Activated naive CD8-positive, alpha-beta T cell treated with anti-CD3 and anti-CD28 coated beads, Interleukin-2, amount 50 U/mL, for 24 hours (primary cell): ENCODE measurements at regions not wholly inside any gene's neighbourhood (a gene's known extent, or its start where the extent isn't known, plus 50 kb on each side); places are given as distances from the start of the nearest gene placed in this dataset.
A peak's percentile ranks its signal among the peaks of the same experiment; 100 is the strongest.
"Not testable (repeated sequence)": the region's sequence is repeated elsewhere in the genome, so short reads cannot be mapped to it uniquely, and the experiment has no call there.

Source experiments
- ATAC-seq: fragments of 150-1000 bp; cut with Tn5 transposase; one replicate; pipeline ENCODE4 v1.10.0; 2021
- DNase-seq: peaks from one replicate; pipeline ENCODE4 v3.0.0; 2021
- H3K27ac Mint-ChIP-seq: one replicate; pipeline ENCODE4 v1.8.0; 2021; ENCODE audit warnings: mild to moderate bottlenecking, mixed read lengths
- H3K27me3 Mint-ChIP-seq: one replicate; pipeline ENCODE4 v1.8.0; 2021; ENCODE audit warnings: mixed read lengths
- H3K36me3 Mint-ChIP-seq: one replicate; pipeline ENCODE4 v1.8.0; 2021; ENCODE audit warnings: low read depth, mixed read lengths
- H3K4me1 Mint-ChIP-seq: one replicate; pipeline ENCODE4 v1.8.0; 2021; ENCODE audit warnings: mixed read lengths
- H3K4me3 Mint-ChIP-seq: one replicate; pipeline ENCODE4 v1.8.0; 2021; ENCODE audit warnings: mild to moderate bottlenecking, moderate library complexity, mixed read lengths
- H3K9me3 Mint-ChIP-seq: one replicate; pipeline ENCODE4 v1.8.0; 2021; ENCODE audit warnings: mixed read lengths

DNA sequence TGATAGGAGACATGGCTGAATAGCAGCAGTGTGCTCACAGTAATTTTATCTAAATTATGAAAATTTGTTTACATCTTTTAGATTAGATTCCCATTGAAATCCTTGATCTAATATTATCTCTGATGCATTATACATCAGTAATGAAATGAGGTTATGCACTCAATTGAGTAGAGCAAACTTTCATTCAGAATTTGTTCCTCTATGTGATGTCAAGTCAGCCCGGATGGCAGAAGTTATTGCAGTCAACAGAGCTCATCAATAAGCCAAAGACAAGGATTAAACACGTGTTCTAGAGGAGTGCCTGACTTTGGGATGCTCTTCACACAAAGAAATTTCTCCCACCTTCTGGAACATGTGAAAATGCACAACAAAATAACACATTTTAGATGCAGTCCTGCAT is 688.8 kb downstream of the TMEM121 start:
- Mint-ChIP-seq H3K27me3 (peaks cover 8% of the 10 kb centered on the region), H3K9me3 (no peaks in the 10 kb centered on the region), H3K4me3 (no peak overlapping the region), H3K36me3 (no peaks in the 10 kb centered on the region), H3K4me1 (peaks cover under 1% of the 10 kb centered on the region), H3K27ac (no peak overlapping the region)
- DNase-seq = no peak
- ATAC-seq = no peak

- Mint-ChIP-seq H3K4me3 (no peak overlapping the region), H3K9me3 (no peaks in the 10 kb centered on the region), H3K27ac (no peak overlapping the region), H3K27me3 (peaks cover 8% of the 10 kb centered on the region), H3K4me1 (no peaks in the 10 kb centered on the region), H3K36me3 (no peaks in the 10 kb centered on the region)
- DNase-seq (no peak), ATAC-seq (no peak)
These were observed 690.3 kb downstream of the TMEM121 start for GRCh38 chr14:106216679-106217078.

- Mint-ChIP-seq H3K4me3 (no peak overlapping the region), H3K27ac (no peak overlapping the region), H3K9me3 (no peaks in the 10 kb centered on the region), H3K36me3 (no peaks in the 10 kb centered on the region), H3K4me1 (peaks cover 12% of the 10 kb centered on the region), H3K27me3 (peaks cover 6% of the 10 kb centered on the region)
- ATAC-seq (no peak), DNase-seq (no peak)
These were observed 691.8 kb downstream of the TMEM121 start for GRCh38 chr14:106218174-106218573.

DNA sequence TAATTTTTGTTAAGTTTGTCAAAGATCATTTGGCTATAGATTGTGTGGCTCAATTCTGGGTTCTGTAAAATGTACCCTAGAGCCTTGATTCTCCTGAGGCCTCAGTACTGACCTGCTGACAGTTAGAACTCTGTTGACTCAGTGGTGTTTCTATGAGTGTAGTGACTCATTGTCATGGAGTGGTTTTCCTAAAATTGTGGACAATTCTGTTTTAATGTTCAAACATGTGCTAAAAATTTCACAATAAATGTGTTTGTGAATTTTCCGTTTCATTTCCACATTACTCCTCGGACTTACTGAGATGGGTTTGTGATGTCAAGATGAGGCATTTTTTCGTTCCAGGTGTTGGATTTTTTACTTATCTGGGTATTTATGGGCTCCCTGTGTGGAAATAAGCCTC is 695.9 kb downstream of the TMEM121 start:
- Mint-ChIP-seq H3K4me1 (peaks cover 41% of the 10 kb centered on the region), H3K4me3 (no peak overlapping the region), H3K27me3 (peaks cover 3% of the 10 kb centered on the region), H3K36me3 (no peaks in the 10 kb centered on the region), H3K9me3 (no peaks in the 10 kb centered on the region), H3K27ac (no peak overlapping the region)
- ATAC-seq (no peak), DNase-seq (no peak)

- peaks cover 3% of the 10 kb centered on the region for H3K27me3 Mint-ChIP-seq
- no peak for ATAC-seq
- H3K27ac Mint-ChIP-seq = no peak overlapping the region
These were observed 696.3 kb downstream of the TMEM121 start for GRCh38 chr14:106222731-106223130.

DNA sequence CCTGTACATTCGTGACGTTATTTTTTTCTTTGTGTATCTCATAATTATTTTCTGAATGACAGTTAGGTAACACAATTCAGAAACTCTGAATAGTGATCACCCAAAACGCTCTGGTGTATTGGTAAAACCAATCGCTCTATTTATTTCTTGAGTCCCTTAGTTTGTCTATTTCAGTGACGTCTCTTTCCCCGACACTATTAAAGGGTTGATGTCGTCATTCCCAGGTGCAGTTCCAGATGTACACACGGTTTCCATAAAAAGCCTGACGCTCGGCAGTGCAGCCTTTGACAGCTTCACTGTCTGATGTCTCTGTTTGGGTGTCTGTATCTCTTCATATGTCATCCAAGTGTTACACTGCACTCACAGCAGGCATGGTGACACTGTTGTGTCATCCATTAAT is 701.4 kb downstream of the TMEM121 start:
- DNase-seq = no peak
- Mint-ChIP-seq H3K9me3 (no peaks in the 10 kb centered on the region), H3K27me3 (peaks cover 2% of the 10 kb centered on the region), H3K4me1 (peaks cover 60% of the 10 kb centered on the region), H3K4me3 (no peak overlapping the region), H3K36me3 (no peaks in the 10 kb centered on the region), H3K27ac (no peak overlapping the region)
- ATAC-seq = no peak

More at GRCh38 chr14:106222731-106223130, 696.3 kb downstream of the TMEM121 start:
- H3K4me1 Mint-ChIP-seq = peaks cover 45% of the 10 kb centered on the region
- H3K4me3 Mint-ChIP-seq = no peak overlapping the region
- no peaks in the 10 kb centered on the region for H3K9me3 Mint-ChIP-seq
- DNase-seq = no peak
- no peaks in the 10 kb centered on the region for H3K36me3 Mint-ChIP-seq

GRCh38 chr14:106228541-106229158 is 702.3 kb downstream of the TMEM121 start:
- ATAC-seq (peak; percentile 91), DNase-seq (peak; percentile 20)
- Mint-ChIP-seq H3K4me3 (peak overlapping the region; percentile 39), H3K36me3 (no peaks in the 10 kb centered on the region), H3K9me3 (no peaks in the 10 kb centered on the region), H3K4me1 (peaks cover 54% of the 10 kb centered on the region), H3K27ac (peak overlapping the region; percentile 49), H3K27me3 (no peaks in the 10 kb centered on the region)

- ATAC-seq = no peak
- no peaks in the 10 kb centered on the region for H3K36me3 Mint-ChIP-seq
- peak overlapping the region; percentile 15 for H3K4me3 Mint-ChIP-seq
- no peak for DNase-seq
- no peaks in the 10 kb centered on the region for H3K27me3 Mint-ChIP-seq
- peak overlapping the region; percentile 33 for H3K27ac Mint-ChIP-seq
- H3K4me1 Mint-ChIP-seq = peaks cover 53% of the 10 kb centered on the region
- no peaks in the 10 kb centered on the region for H3K9me3 Mint-ChIP-seq
These were observed 703.7 kb downstream of the TMEM121 start for GRCh38 chr14:106230071-106230470.

- not testable (repeated sequence) for ATAC-seq, H3K4me3 Mint-ChIP-seq, H3K9me3 Mint-ChIP-seq, DNase-seq, H3K36me3 Mint-ChIP-seq, H3K27me3 Mint-ChIP-seq, H3K27ac Mint-ChIP-seq
- peaks cover 43% of the 10 kb centered on the region for H3K4me1 Mint-ChIP-seq
These were observed 706.8 kb downstream of the TMEM121 start for GRCh38 chr14:106233191-106233590.

DNA sequence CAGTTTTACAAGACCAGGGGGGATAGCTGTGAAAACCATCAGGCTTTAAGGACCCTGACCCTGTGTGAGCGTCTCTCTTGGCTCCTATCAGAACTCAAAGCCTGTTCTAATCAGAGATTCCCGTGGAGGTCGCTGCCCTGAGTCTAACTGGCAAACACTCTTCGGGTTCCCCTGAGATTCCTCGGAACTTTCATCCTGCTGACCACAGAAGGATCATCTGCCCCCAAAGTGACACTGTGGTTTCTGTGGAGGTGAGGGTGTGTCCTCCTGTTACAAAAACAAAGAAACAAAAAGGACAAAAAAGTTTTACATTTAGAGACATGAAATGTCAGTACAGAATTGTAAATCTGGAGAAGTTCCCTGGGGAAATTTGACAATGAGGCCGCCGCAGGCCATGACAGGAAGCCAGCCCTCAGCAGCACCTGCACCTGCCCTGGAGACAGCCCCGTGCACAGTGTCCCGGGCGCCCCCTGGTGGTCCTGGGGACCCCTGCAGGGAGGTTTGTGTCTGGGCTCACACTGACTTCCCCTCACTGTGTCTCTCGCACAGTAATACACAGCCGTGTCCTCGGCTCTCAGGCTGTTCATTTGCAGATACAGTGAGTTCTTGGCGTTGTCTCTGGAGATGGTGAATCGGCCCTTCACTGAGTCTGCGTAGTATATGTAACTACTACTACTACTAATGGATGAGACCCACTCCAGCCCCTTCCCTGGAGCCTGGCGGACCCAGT is 708.3 kb downstream of the TMEM121 start:
- not testable (repeated sequence) for H3K36me3 Mint-ChIP-seq, H3K27ac Mint-ChIP-seq, H3K9me3 Mint-ChIP-seq, H3K27me3 Mint-ChIP-seq, H3K4me3 Mint-ChIP-seq
- H3K4me1 Mint-ChIP-seq = peaks cover 33% of the 10 kb centered on the region
- peak; percentile 46 for ATAC-seq
- peak; percentile 36 for DNase-seq

DNA sequence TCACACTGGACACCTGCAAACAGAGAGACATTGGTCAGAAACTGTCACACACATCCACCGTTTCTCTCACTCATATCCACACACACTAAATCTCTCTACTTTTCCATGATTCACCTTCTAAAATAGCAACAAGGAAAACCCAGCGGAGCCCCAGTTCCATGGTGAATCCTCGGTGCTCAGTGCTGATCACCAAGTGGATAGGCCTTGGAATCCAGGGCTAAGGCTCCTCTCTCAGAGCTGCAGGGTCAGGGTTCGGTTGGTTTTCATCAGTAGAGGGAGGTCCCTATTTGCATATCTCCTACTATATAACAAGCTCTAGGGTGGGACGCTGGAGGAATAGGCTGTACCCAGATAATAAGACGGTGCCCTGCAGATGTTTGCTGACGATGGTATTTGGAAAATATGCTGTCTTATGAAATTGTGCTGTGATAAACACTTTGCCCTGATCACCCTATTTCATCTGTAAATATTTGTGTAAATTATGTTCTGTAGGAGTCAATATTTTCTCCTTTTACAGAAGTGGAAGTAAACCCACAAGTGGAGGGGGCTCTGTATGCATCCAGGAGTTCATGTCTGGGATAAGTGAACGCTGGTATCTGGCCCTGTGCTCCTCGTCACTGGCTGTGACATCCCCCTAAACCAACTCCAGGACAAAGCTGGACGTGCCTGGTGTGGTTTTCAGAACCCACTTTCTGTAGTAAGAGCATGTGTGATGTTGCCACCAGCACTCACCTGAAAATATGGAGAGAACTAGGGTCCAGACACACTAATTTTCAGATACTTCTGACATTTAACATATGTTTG is 709.2 kb downstream of the TMEM121 start:
- Mint-ChIP-seq H3K9me3 (no peaks in the 10 kb centered on the region), H3K27ac (no peak overlapping the region), H3K36me3 (no peaks in the 10 kb centered on the region), H3K27me3 (peaks cover 4% of the 10 kb centered on the region), H3K4me1 (peaks cover 27% of the 10 kb centered on the region), H3K4me3 (no peak overlapping the region)
- DNase-seq = no peak
- no peak for ATAC-seq

- H3K36me3 Mint-ChIP-seq = no peaks in the 10 kb centered on the region
- peaks cover 9% of the 10 kb centered on the region for H3K27me3 Mint-ChIP-seq
- no peak overlapping the region for H3K4me3 Mint-ChIP-seq
- no peak for ATAC-seq
- DNase-seq = no peak
- no peaks in the 10 kb centered on the region for H3K4me1 Mint-ChIP-seq
- no peaks in the 10 kb centered on the region for H3K9me3 Mint-ChIP-seq
- no peak overlapping the region for H3K27ac Mint-ChIP-seq
These were observed 722.2 kb downstream of the TMEM121 start for GRCh38 chr14:106248321-106249192.

DNA sequence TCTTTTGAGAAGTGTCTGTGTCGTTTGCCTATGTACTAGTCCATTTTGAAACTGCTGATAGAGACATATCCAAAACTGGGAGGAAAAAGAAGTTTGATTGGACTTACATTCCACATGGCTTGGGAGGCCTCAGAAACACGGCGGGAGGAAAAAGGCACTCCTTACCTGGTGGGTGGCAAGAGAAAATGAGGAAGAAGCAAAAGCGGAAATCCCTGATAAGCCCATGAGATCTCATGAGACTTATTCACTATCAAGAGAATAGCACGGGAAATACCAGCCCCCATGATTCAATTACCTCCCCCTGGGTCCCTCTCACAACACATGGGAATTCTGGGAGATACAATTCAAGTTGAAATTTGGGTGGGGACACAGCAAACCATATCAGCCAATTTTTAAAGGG is 727.6 kb downstream of the TMEM121 start:
- H3K36me3 Mint-ChIP-seq, H3K9me3 Mint-ChIP-seq, H3K4me3 Mint-ChIP-seq, ATAC-seq, H3K27ac Mint-ChIP-seq, DNase-seq, H3K4me1 Mint-ChIP-seq: not testable (repeated sequence)
- peaks cover 10% of the 10 kb centered on the region for H3K27me3 Mint-ChIP-seq

- peaks cover 12% of the 10 kb centered on the region for H3K27me3 Mint-ChIP-seq
- H3K4me3 Mint-ChIP-seq = not testable (repeated sequence)
These were observed 731.2 kb downstream of the TMEM121 start for GRCh38 chr14:106257569-106257994.

More at GRCh38 chr14:106257569-106257994, 731.2 kb downstream of the TMEM121 start:
- not testable (repeated sequence) for H3K36me3 Mint-ChIP-seq, H3K9me3 Mint-ChIP-seq, H3K4me1 Mint-ChIP-seq, ATAC-seq, H3K27ac Mint-ChIP-seq
- DNase-seq = peak; percentile 88
